Transverse colon (tissue), 3 donors: ENCODE measurements at regions not wholly inside any gene's neighbourhood (a gene's known extent, or its start where the extent isn't known, plus 50 kb on each side); places are given as distances from the start of the nearest gene placed in this dataset.

ENCODE experiments used
- POLR2A ChIP-seq: fragments of 450-650 bp; IDR thresholded peaks from one replicate; pipeline ENCODE4 v1.6.1; 2016; ENCODE audit warnings: antibody characterized with exemption, mild to moderate bottlenecking, moderate library complexity
- TF ChIP-seq, protein P1 (sequence below), 5 experiments: fragments of 200-600 bp in 3 of 5; fragments of 450-650 bp in 2 of 5; sonication (generic) in 3 of 5; IDR thresholded peaks; 1 replicate in 2 of 5; 2 replicates in 3 of 5; pipeline ENCODE4 v1.5.1; 2016 to 2017; ENCODE audit warnings: antibody characterized with exemption in 5 of 5, inconsistent platforms in 3 of 5, mild to moderate bottlenecking in 2 of 5, moderate library complexity in 1 of 5

DNA sequence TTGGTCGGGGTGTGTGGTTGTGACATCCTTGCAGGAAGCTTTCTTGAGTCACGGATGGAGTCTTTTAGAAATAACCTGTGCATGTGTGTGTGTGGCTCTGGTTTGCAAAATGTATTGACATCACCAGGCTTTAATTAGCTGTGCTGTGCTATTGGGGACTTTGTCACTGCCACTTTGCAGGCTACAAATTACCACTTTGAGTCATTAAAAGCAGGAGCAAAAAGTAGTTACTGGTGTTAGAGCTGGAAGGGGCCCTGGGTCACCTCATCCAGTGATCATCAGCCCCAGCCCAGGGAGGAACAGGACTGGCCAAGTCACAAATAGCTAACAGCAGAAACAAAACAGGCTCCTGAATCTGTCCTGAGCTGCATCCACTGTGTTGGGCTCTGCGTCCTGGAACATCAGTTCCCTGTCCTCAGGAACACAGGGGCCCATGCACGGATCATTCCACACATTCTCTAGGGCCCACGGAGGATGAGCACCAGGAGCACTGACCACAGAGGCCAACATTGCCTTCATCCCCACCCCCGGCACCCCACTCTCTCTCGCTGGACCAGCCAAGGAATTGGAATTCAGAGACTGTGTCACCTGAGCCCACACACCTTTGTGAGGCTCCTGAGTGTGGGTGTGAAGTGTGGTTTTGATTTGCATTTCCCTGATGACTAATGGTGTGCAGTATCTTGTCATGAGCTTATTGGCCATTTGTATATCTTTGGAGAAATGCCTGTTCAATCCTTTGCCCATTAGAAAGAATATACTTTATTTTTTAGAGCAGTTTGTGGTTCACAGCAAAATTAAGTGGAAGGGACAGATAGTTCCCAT lies 280.1 kb upstream of the C1orf174 start:
- TF ChIP-seq, protein P1, sequence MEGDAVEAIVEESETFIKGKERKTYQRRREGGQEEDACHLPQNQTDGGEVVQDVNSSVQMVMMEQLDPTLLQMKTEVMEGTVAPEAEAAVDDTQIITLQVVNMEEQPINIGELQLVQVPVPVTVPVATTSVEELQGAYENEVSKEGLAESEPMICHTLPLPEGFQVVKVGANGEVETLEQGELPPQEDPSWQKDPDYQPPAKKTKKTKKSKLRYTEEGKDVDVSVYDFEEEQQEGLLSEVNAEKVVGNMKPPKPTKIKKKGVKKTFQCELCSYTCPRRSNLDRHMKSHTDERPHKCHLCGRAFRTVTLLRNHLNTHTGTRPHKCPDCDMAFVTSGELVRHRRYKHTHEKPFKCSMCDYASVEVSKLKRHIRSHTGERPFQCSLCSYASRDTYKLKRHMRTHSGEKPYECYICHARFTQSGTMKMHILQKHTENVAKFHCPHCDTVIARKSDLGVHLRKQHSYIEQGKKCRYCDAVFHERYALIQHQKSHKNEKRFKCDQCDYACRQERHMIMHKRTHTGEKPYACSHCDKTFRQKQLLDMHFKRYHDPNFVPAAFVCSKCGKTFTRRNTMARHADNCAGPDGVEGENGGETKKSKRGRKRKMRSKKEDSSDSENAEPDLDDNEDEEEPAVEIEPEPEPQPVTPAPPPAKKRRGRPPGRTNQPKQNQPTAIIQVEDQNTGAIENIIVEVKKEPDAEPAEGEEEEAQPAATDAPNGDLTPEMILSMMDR (IDR thresholded peaks at IDR 0.05), result no peak
- no peak for TF ChIP-seq POLR2A
